ENCODE measurements at regions not wholly inside any gene's neighbourhood (a gene's known extent, or its start where the extent isn't known, plus 50 kb on each side); places are given as distances from the start of the nearest gene placed in this dataset.

GRCh38 chr5:2109566-2109965 is 226.8 kb upstream of the IRX4 start:
- TF ChIP-seq POLR2A (IDR thresholded peaks at IDR 0.05; ENCODE audit: low read length) (no peak), GATA1 (IDR thresholded peaks at IDR 0.05; ENCODE audit: low read depth, low read length) (no peak)
